Dermis blood vessel endothelial cell (primary cell): ENCODE measurements at regions not wholly inside any gene's neighbourhood (a gene's known extent, or its start where the extent isn't known, plus 50 kb on each side); places are given as distances from the start of the nearest gene placed in this dataset.

Experiments
- DNase-seq: peaks from one replicate; pipeline ENCODE4 v3.0.0; 2010

DNA sequence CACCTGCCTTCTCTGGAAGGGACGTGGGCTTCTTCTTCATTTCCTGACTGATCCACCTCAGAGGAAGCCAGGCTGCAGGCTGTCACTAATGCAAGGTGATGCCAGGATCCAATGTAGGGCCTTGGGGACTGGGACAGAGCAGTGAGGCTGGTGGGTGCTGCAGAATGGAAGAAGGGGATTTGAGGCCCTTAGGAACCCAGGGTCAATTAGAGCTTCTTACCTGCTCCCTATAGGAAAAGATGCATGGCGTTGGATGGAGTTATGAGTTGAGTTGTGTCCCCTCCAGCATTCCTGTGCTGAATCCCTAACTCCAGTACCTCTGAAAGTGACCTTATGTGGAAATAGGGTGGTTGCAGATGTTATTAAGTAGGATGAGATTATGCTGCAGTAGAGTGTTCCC is 190.4 kb downstream of the MIAT start:
- DNase-seq: no peak

DNA sequence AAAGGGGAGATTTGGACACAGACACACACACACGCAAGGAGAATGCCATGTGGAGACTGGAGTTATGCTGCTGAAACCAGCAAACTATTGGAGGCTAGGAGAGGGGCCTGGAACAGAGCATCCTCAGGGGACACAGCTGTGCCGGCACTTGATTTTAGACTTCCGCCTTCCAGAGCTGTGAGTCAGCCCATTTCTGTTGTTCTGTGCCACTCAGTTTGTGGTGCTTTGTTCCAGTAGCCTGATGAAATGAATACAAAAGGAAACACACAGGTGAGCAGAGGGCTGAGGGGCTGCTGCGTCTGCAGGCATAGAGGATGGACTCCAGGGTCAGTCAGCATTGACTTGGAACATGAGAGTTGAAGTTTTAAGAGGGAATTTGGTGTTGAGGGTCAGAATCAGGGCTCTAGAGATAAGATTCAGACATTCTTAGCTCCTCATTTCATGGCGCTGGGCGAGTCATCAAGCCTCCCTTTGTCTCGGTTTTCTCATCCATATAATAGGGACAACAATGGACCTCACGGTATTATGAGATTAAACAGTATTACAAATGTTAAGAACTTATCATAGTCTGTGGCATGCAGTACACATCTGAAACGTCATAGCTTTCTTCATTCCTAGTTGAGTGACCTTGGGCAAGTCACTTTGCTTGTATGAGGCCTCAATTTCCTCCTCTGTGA is 191.0 kb downstream of the MIAT start:
- peak; percentile 59 for DNase-seq

DNA sequence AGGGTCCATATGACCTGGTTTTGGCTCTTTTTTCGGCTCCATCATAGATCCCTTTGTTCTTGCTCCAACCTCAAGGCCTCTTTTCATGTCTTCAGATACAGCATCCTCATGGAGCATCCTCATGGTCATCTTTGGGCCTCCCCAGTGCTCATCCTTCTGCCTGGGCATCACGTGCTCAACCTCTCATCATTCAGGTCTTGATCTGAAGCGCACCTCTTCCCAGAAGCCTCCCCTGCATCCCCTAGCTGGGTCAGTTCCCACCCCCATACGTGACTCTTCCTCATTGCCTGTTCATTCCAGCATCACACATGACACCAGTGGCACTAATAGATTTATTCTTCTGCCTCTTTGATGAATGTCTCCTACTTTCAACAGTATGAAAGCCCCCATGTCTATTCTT is 192.2 kb downstream of the MIAT start:
- no peak for DNase-seq

DNA sequence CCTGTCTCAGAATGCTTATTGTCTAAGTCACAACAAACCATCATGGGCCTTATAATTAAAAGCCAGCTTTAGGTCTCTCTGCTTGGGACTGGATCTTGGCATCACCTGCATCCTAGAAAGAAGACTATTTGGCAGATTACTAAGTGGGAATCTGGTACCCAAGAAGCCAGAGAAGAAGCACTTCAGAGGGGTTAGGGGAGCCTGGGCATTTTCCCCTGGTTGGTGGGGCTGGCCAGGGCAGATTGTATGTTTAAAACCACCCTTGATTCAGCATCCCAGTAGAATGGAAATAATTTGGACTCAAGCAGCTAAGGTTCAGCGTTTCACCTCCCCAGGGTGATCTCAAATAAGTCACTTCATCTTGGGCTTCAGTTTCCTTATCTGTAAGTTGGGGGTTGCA is 193.7 kb downstream of the MIAT start:
- no peak for DNase-seq

- no peak for DNase-seq
Measured at GRCh38 chr22:26852176-26852575, 194.8 kb downstream of the MIAT start.

DNA sequence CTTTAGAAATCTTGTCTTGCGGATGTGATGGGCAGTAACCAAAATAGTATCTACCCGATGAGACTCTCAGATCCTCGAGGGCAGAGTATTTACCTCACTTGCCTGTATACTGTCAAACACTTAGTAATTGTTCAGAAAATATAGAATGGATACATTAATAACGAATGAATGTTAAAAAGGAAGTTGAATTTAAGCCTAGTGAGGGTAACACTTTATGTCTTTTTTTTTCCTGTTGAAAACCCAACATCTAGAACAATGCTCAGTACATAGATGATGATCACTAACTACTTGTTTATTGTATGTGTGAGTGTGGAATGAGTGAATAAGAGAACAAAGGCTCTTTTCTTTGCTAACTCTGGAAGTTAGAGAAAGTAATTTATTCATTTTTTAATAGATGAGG is 195.7 kb downstream of the MIAT start:
- no peak for DNase-seq

DNA sequence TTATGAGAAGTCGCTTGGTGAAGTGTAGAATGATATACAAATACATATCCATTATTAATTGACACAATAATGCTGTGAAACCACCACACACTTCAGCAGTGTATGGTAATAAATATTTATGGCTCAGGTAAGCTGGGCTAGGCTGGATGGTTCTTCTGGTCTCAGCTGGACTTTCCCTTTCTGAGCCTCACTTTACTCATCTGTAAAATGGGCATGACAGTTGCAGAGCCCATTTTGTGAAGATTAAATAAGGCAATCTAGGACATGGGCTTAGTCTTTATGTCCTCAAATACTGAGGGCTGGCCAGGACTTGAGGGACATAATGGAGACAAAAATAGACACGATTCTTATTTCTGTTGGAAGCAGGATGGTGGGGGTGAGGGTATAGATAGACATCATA is 196.1 kb downstream of the MIAT start:
- DNase-seq: no peak

- no peak for DNase-seq
Measured at GRCh38 chr22:26857169-26857568, 199.8 kb downstream of the MIAT start.

- no peak for DNase-seq
Measured at GRCh38 chr22:26860301-26860700, 202.9 kb downstream of the MIAT start.

DNA sequence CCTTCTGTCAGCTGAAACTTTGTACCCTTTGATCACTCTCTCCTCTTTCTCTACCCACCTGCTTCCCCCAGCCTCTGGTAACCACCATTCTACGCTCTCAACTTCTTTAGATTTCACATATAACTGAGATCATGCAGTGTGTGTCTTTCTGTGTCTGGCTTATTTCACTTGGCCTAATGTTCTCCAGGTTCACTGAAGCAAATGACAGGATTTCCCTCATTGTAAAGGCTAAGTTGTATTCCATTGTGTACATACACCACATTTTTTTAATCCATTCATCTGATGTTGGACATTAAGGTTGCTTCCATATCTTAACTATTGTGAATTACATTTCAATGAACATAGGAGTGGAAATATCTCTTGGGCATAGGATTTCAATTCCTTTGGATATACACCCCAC is 207.6 kb downstream of the MIAT start:
- no peak for DNase-seq

DNA sequence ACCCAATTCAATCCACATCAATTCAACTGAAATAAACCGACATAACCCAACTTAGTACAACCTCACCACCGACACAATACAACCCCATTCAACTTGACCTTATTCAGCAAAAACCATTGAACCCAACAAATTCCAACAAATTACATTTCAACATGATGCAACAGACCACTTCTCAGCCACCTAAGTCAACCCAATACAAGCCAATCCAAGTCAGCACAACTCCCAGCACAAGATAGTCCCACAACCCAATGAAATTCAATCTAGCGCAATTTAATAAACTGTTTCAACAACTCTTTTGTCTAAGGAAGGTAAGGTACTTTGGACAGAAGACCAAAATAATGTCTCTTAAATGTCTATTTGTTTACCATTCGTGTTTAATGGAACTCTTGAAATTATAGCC is 226.0 kb downstream of the MIAT start:
- no peak for DNase-seq

DNA sequence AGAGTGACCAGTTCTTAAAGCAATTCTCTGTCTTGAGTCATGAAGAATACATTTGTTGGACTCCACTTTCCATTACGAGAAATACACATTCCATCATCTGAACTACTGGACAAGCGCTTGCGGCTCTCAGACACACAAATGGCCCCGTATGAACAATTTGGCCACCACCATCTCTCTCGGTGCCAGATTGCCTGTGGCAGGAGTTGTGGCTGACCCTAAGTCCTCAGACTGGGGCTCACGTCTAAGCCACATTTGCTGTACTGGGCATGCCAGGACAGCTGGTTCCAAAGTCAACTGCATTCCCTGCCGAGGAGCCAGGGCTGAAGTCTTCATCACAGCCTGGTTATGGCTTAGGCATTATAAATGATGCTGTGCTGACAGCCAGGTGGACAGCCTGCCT is 227.5 kb downstream of the MIAT start:
- no peak for DNase-seq

DNA sequence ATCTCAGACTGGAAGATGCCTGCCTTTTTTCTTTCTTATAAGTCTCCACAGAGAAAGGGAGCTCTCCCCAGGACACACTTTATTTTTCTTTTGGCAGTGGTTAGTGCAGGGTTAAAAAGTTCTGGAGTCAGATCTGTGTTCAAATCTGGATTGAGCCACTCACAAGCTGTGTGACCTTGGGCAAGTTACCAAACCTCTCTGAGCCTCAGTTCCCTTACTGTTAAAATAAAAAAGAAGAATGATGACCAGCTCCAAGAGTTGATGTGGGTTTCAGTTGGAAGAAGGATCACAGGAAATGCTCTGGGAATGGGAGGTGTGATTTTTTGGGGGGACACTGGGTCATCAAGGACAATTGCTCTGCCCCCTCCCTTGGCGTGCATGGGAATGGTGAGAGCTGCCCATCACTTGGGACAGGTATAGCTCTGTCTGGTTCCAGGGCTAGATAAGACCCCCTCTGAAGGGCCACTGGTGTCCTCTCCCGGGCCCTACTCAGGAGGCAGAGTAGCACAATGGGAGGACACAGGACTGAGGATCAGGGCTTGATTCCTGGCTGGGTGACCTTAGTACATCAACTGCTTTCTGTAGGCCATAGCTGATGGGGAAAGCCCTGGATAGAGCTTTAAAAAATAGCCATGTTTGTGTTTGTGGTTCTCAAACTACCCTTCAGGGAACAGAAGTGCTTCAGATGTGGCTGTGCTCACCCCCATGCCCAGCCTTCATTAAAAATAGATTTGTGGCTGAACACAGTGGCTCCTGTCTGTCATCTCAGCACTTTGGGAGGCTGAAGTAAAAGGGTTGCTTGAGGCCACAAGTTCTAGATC is 228.3 kb downstream of the MIAT start:
- DNase-seq: no peak

GRCh38 chr22:26887456-26887855 is 230.1 kb downstream of the MIAT start:
- DNase-seq: peak; percentile 20

DNA sequence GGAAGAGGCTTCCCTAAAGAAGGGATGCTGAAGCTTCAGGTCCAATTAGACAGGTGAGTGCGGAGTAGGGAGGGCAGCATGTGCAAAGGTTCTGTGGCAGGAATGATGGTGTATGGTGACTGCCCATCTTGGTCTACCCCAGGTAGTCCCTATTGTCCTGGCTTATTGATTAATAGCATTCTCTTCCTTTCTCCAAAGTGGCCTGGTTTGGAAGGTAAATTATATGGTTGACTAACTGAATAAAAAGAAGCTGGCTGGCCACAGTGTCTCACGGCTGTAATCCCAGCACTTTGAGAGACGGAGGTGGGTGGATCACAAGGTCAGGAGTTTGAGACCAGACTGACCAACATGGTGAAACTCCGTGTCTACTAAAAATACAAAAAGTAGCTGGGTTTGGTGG is 230.5 kb downstream of the MIAT start:
- no peak for DNase-seq

GRCh38 chr22:26888887-26889286 is 231.5 kb downstream of the MIAT start:
- no peak for DNase-seq

- DNase-seq: no peak
Measured at GRCh38 chr22:26889802-26890201, 232.4 kb downstream of the MIAT start.

- DNase-seq: no peak
Measured at GRCh38 chr22:26890870-26891269, 233.5 kb downstream of the MIAT start.

DNA sequence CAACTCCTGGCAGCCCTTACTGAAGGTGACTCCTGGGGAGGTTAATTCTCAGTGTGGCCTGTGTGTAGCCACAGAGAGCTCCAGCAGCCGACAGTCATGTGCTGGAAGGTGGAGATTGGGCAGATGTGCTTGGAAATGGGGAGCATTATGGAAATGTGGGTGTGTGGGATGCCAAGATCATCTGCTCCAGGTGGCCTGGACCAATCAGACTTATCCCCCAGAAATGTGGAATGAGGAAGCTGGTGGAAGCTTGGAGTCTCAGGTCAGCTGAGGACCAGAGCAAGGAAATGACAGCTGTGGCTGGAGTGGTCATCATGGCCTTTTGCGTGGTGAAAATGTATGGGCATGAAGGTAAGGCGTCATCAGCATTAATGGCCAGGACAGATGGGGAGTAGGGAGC is 234.0 kb downstream of the MIAT start:
- DNase-seq: no peak

GRCh38 chr22:26892166-26893041 is 235.0 kb downstream of the MIAT start:
- DNase-seq: peak; percentile 39

DNA sequence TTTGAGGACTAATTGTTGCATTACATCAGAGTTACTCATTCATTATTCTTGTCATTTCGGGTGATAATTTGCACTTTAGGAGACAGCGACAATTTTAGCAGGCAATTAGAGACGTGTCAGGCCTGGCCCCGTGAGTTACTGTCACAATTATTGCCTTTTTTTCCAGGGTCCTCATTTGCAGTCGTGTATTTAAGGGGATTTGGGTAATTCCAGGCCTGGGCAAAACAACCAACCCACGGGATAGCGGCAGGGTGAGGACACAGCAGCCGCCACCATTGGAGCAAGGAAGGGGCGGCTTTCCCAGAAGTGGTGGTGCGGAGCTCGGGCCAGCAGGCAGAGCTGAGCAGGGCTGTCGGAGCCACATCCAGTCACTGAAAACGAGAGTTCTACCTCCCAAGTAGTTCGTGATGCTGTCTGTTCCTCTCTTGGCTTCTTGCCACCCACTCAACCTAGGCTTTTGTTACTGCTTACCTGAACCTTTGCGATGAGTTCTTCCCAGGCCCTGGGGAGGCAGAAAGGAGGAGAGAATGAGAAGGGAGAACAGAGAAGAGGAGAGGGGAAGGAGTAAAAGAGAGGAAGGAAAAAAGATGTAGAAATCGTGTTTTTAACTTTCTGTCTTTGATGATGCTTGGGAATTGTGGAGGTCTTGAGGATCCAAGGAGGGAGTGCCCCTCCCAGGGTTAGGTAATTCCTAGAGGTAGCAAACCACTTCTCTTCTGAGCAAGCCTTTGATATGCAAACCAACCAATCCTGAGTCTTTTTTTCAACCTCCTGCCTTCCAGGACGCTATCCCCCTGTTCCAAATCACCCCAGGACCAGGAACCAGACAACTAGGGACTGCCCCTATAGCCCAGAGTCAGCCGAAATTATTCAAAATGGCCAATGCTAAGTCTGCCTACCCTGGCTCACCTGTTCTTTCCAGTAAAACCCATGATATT is 236.1 kb downstream of the MIAT start:
- DNase-seq: no peak

DNA sequence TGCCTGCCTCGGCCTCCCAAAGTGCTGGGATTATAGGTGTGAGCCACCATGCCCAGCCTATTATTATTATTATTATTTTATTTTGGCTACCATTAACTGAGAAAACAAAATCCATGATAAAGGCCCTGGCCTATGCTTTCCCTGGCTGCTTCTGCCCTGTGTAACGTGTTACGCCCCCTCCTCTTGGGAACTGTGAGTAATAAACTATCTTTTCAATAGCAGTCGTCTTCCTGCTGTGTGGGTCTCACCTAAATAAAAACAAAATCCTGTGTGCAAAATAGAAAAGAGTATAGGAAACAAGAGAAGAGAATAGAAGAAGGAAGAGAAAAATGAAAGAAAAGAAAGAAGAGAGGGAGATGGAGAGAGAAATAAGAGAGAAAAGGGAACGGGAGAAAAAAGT is 237.0 kb downstream of the MIAT start:
- DNase-seq: no peak
